ENCODE measurements at regions not wholly inside any gene's neighbourhood (a gene's known extent, or its start where the extent isn't known, plus 50 kb on each side); places are given as distances from the start of the nearest gene placed in this dataset.

GRCh38 chr4:57333684-57334083, 223.5 kb upstream of the IGFBP7 start:
- TF ChIP-seq POLR2A (IDR thresholded peaks at IDR 0.05; ENCODE audit: low read depth, low read length) = no peak
- no peak for TF ChIP-seq CTCF (IDR thresholded peaks at IDR 0.05; ENCODE audit: extremely low read depth in 1 of 2, insufficient read depth in 1 of 2, low read depth in 1 of 2, low read length in 2 of 2)

Measured in endothelial cell of umbilical vein (primary cell).